ENCODE measurements at regions not wholly inside any gene's neighbourhood (a gene's known extent, or its start where the extent isn't known, plus 50 kb on each side); places are given as distances from the start of the nearest gene placed in this dataset.

DNA sequence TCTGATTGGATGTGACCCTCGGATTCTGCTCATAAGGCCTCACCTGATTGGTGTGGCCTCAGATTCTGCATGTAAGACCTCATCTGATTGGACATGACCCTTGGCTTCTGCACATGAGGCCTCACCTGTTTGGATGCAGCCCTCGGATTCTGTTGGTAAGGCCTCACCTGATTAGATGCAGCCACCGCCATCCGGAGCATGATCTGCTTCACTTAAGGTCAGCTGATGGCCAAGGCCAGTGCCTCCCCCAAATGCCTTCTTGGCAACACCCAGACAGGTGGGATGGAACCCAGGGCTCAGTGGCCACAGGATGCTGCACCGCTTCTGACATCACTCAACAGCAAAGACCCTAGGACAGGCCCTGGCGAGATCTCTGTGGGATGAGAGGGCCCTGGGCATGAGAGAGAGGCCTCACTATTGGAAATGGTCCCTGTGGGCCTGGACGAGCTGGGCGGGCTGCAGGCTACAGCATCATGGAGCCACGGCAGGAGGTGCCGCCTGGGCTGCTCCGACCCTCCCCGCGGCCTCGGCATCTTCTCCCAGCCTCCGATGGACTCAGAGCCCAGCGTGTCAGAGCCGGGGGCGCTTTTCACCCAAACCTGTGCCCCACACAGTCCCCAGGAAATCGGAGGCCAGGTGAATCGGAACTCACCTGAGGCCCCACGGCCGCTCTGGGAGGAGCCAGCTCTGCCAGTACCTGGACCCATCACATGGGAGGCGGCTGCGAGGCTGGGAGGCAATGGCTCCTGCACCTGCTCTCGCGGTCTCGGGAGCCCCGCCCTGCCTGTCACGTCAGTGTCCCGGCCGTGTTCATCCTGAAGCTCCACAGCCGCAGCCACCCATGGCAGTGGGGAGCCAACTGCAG lies 60.9 kb upstream of the ZNF469 start:
- DNase-seq (no peak), ATAC-seq (ENCODE audit: insufficient read depth, low read depth) (no peak)
- no peak for TF ChIP-seq EZH2 (IDR thresholded peaks at IDR 0.05; ENCODE audit: borderline replicate concordance, low read depth, low read length, severe bottlenecking)
- TF ChIP-seq, protein P1, sequence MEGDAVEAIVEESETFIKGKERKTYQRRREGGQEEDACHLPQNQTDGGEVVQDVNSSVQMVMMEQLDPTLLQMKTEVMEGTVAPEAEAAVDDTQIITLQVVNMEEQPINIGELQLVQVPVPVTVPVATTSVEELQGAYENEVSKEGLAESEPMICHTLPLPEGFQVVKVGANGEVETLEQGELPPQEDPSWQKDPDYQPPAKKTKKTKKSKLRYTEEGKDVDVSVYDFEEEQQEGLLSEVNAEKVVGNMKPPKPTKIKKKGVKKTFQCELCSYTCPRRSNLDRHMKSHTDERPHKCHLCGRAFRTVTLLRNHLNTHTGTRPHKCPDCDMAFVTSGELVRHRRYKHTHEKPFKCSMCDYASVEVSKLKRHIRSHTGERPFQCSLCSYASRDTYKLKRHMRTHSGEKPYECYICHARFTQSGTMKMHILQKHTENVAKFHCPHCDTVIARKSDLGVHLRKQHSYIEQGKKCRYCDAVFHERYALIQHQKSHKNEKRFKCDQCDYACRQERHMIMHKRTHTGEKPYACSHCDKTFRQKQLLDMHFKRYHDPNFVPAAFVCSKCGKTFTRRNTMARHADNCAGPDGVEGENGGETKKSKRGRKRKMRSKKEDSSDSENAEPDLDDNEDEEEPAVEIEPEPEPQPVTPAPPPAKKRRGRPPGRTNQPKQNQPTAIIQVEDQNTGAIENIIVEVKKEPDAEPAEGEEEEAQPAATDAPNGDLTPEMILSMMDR (IDR thresholded peaks at IDR 0.05; ENCODE audit: borderline replicate concordance, extremely low read depth, low read length, poor library complexity, severe bottlenecking) = no peak
- Histone ChIP-seq H3K79me2 (ENCODE audit: insufficient read depth, low read length) (no peaks in the 10 kb centered on the region), H3K9me3 (ENCODE audit: insufficient read depth, low read length, severe bottlenecking) (no peaks in the 10 kb centered on the region), H3K4me1 (ENCODE audit: insufficient read depth, low read length) (no peaks in the 10 kb centered on the region), H4K20me1 (ENCODE audit: insufficient read depth, low read length) (no peaks in the 10 kb centered on the region), H3K27ac (ENCODE audit: low read length) (no peak overlapping the region), H3K27me3 (ENCODE audit: insufficient read depth, low read length, poor library complexity) (no peaks in the 10 kb centered on the region), H3K4me3 (ENCODE audit: low read depth in 1 of 2, low read length in 2 of 2) (no peak overlapping the region), H3K36me3 (ENCODE audit: insufficient read depth, low read length) (no peaks in the 10 kb centered on the region), H2AFZ (ENCODE audit: low read depth, low read length) (no peak overlapping the region), H3K9ac (ENCODE audit: low read depth, low read length) (no peak overlapping the region), H3K4me2 (ENCODE audit: insufficient read depth, low read length) (no peak overlapping the region)

DNA sequence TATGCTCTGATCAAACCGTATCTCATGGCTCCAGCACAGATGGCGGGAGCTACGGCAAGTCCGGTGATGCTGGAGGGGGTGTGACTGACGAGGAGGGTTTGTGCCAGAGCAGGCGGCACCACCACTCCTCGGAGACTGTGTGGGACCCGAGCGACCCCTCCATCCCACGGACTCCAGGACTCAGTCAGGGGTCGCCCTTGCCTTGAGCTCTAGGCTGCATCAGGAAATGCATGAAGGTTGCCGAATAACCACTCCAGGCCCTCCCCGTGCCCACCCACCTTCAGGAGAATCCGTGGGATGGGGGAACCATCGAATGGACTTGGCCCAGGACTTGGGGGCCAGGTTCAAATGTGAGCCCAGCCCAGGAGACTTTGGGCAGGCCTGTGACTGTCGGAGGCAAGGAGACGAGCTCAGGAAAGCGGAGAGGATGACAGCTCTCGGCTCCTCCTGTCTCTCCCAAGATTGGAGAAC lies 60.2 kb upstream of the ZNF469 start:
- Histone ChIP-seq H3K4me3 (ENCODE audit: low read depth in 1 of 2, low read length in 2 of 2) (no peak overlapping the region), H3K4me1 (ENCODE audit: insufficient read depth, low read length) (no peaks in the 10 kb centered on the region), H2AFZ (ENCODE audit: low read depth, low read length) (no peak overlapping the region), H3K9me3 (ENCODE audit: insufficient read depth, low read length, severe bottlenecking) (no peaks in the 10 kb centered on the region), H3K79me2 (ENCODE audit: insufficient read depth, low read length) (no peaks in the 10 kb centered on the region), H3K4me2 (ENCODE audit: insufficient read depth, low read length) (no peak overlapping the region), H3K27ac (ENCODE audit: low read length) (no peak overlapping the region), H3K36me3 (ENCODE audit: insufficient read depth, low read length) (no peaks in the 10 kb centered on the region), H3K9ac (ENCODE audit: low read depth, low read length) (no peak overlapping the region), H3K27me3 (ENCODE audit: insufficient read depth, low read length, poor library complexity) (no peaks in the 10 kb centered on the region), H4K20me1 (ENCODE audit: insufficient read depth, low read length) (no peaks in the 10 kb centered on the region)
- TF ChIP-seq EZH2 (IDR thresholded peaks at IDR 0.05; ENCODE audit: borderline replicate concordance, low read depth, low read length, severe bottlenecking) = no peak
- TF ChIP-seq, protein P1 (IDR thresholded peaks at IDR 0.05; ENCODE audit: borderline replicate concordance, extremely low read depth, low read length, poor library complexity, severe bottlenecking) = no peak
- ATAC-seq (ENCODE audit: insufficient read depth, low read depth) (no peak), DNase-seq (no peak)

DNA sequence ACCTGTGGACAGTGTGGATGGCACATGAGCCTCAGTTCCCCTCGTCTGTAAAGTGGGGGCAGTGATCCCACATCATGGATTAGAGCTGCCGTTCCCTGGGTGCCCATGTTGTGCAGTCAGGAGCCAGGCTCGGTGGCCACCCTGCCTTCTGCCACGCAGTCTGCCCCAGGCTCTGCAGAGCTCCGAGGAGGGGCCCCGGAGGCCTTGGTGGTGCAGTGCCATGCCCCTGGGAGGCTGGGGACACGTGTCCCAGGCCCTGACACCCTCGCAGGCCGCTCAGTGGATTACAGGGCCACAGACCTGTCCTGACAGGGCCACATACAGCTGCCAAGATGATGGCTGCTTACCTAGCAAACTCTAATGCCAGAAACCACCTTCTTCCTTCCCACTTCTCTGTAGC lies 59.7 kb upstream of the ZNF469 start:
- Histone ChIP-seq H2AFZ (ENCODE audit: low read depth, low read length) (no peak overlapping the region), H3K4me1 (ENCODE audit: insufficient read depth, low read length) (no peaks in the 10 kb centered on the region), H3K36me3 (ENCODE audit: insufficient read depth, low read length) (no peaks in the 10 kb centered on the region), H3K9me3 (ENCODE audit: insufficient read depth, low read length, severe bottlenecking) (no peaks in the 10 kb centered on the region), H3K4me3 (ENCODE audit: low read depth in 1 of 2, low read length in 2 of 2) (no peak overlapping the region), H3K9ac (ENCODE audit: low read depth, low read length) (no peak overlapping the region), H3K27me3 (ENCODE audit: insufficient read depth, low read length, poor library complexity) (no peaks in the 10 kb centered on the region), H3K27ac (ENCODE audit: low read length) (no peak overlapping the region), H4K20me1 (ENCODE audit: insufficient read depth, low read length) (no peaks in the 10 kb centered on the region), H3K4me2 (ENCODE audit: insufficient read depth, low read length) (no peak overlapping the region), H3K79me2 (ENCODE audit: insufficient read depth, low read length) (no peaks in the 10 kb centered on the region)
- no peak for ATAC-seq (ENCODE audit: insufficient read depth, low read depth)
- TF ChIP-seq, protein P1 (IDR thresholded peaks at IDR 0.05; ENCODE audit: borderline replicate concordance, extremely low read depth, low read length, poor library complexity, severe bottlenecking) = no peak
- TF ChIP-seq EZH2 (IDR thresholded peaks at IDR 0.05; ENCODE audit: borderline replicate concordance, low read depth, low read length, severe bottlenecking) = no peak
- DNase-seq = no peak
